ENCODE measurements at regions not wholly inside any gene's neighbourhood (a gene's known extent, or its start where the extent isn't known, plus 50 kb on each side); places are given as distances from the start of the nearest gene placed in this dataset.

DNA sequence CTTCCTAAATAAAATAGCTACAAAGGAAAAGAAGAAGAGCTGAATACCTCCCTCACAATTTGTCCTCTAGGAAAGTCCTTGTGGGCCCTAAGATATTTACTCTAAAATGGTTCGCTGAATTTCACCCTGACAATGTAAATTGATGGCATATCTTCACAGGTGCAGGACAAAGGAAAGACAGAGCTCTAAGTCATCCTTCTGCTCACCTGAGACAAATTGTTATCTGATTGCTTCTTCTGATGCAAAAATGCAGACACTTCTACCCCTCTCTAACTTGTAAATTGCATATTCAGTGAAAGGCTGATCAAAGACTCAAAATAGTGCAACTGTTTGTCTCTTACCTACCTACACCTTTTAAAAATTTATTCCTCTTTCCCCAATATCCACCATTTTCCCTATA, 747.2 kb upstream of the PRR20A start:
- TF ChIP-seq, protein P1, sequence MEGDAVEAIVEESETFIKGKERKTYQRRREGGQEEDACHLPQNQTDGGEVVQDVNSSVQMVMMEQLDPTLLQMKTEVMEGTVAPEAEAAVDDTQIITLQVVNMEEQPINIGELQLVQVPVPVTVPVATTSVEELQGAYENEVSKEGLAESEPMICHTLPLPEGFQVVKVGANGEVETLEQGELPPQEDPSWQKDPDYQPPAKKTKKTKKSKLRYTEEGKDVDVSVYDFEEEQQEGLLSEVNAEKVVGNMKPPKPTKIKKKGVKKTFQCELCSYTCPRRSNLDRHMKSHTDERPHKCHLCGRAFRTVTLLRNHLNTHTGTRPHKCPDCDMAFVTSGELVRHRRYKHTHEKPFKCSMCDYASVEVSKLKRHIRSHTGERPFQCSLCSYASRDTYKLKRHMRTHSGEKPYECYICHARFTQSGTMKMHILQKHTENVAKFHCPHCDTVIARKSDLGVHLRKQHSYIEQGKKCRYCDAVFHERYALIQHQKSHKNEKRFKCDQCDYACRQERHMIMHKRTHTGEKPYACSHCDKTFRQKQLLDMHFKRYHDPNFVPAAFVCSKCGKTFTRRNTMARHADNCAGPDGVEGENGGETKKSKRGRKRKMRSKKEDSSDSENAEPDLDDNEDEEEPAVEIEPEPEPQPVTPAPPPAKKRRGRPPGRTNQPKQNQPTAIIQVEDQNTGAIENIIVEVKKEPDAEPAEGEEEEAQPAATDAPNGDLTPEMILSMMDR (IDR thresholded peaks at IDR 0.05; ENCODE audit: low read depth, low read length, poor library complexity, severe bottlenecking): no peak
- TF ChIP-seq EZH2phosphoT487 (IDR thresholded peaks at IDR 0.05; ENCODE audit: borderline replicate concordance, low read length): no peak
